Muscle of leg (tissue), 3 donors: ENCODE measurements at regions not wholly inside any gene's neighbourhood (a gene's known extent, or its start where the extent isn't known, plus 50 kb on each side); places are given as distances from the start of the nearest gene placed in this dataset.
A peak's percentile ranks its signal among the peaks of the same experiment; 100 is the strongest.

ENCODE experiments used
- DNase-seq: peaks from one replicate; pipeline ENCODE4 v3.0.0; 2013
- H3K27ac ChIP-seq: one replicate; pipeline ENCODE4 v1.5.1; 2013; ENCODE audit warnings: mild to moderate bottlenecking, low read length, control low read depth
- H3K27me3 ChIP-seq: one replicate; pipeline ENCODE4 v1.6.1; 2013; ENCODE audit warnings: low read length; ENCODE audit not compliant: control insufficient read depth, insufficient read depth
- H3K36me3 ChIP-seq: one replicate; pipeline ENCODE4 v1.6.1; 2013; ENCODE audit warnings: low read length; ENCODE audit not compliant: control insufficient read depth, insufficient read depth
- H3K4me1 ChIP-seq: one replicate; pipeline ENCODE4 v1.6.1; 2013; ENCODE audit warnings: low read length; ENCODE audit not compliant: control insufficient read depth, insufficient read depth
- H3K4me3 ChIP-seq: one replicate; pipeline ENCODE4 v1.5.1; 2013; ENCODE audit warnings: low read length, control low read depth
- H3K9me3 ChIP-seq: replicated peaks from 2 replicates; pipeline ENCODE4 v1.6.1; 2013; ENCODE audit warnings: low read depth, low read length; ENCODE audit not compliant: control insufficient read depth
- WGBS: methylation state at CpG from one replicate; pipeline ENCODE4 v1.1.5; 2013; ENCODE audit warnings: missing lambda C conversion rate; ENCODE audit not compliant: insufficient coverage; 5-methylcytosine and 5-hydroxymethylcytosine counted together

DNA sequence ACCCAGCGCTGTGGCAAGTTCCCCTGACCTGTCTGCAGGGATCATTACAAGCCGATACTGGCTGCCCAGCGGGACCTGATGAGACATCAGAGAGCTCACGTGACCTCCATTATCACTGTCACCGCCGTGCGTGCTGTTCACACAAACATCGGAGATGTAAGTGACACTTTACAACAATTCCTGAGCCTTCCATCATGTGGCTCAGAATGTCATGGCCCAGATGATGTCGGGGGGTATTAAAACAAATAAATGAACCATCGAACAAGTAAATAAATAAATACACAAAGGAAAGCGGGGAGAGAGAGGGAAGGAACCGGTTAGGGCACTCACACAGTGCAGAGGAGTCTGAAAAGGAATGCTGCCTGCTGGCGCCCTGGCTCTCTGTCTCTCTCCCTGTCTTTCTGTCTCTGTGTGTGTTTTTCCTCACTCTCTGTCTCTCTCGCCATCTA is 195.1 kb downstream of the BMP7 start:
- H3K36me3 ChIP-seq: no peaks in the 10 kb centered on the region
- H3K4me1 ChIP-seq: no peaks in the 10 kb centered on the region
- 11% methylated on average over 6 of the region's 14 CpGs for WGBS
- no peaks in the 10 kb centered on the region for H3K9me3 ChIP-seq
- H3K27me3 ChIP-seq: peaks cover 48% of the 10 kb centered on the region
- H3K27ac ChIP-seq: no peak overlapping the region
- no peak overlapping the region for H3K4me3 ChIP-seq
- DNase-seq: no peak

DNA sequence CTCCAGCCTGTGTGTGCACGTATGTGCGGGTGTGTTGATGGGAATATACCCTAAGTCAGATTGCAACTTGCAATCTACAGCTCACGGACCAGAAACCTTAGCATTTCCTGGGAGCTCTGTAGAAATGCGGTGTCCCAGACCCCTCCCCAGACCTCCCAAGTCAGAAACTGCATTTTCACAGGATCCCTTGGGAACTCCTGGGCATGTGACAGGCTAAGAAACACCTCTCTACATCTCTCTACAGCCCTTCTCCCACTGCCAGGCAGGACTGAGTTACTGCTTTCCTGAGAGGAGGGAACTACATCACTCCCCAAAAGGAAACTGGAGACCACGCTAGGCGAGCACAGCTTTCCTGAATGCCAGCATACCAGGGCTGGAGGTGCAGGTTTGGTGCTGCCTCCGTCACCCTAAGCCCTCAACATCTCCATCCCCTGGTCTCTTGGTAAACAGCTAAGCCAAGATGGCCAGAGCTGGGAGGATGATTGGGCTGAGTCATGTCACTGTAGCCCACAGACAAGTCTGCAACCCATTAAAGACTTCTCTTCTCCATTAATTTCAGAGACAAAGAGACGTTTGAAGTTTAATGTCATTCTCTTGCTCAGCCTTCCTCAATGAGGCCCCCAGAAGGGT is 194.4 kb downstream of the BMP7 start:
- H3K27me3 ChIP-seq: peaks cover 40% of the 10 kb centered on the region
- no peaks in the 10 kb centered on the region for H3K9me3 ChIP-seq
- no peak overlapping the region for H3K4me3 ChIP-seq
- H3K27ac ChIP-seq: no peak overlapping the region
- no peak for DNase-seq
- WGBS: 28% methylated on average over 4 of the region's 8 CpGs
- H3K4me1 ChIP-seq: no peaks in the 10 kb centered on the region
- no peaks in the 10 kb centered on the region for H3K36me3 ChIP-seq

DNA sequence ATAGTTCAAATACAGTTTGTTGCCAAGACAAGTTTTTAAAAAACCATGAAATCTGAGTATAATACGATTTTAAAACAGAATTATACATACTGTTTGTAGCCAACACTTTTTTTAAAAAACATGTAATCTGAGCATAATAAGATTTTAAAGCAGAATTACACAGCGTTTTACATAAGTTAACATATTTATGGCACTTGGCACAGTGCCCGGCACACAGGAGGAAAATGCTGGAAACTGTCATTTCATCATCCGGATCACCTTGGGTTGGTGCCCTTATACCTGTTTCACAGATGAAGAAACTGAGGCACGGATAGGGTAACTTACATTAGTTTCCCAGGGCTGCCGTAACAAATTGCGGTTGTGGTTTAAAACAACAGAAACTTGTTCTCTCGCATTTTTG is 193.0 kb downstream of the BMP7 start:
- Histone ChIP-seq H3K27ac (no peak overlapping the region), H3K9me3 (peaks cover 3% of the 10 kb centered on the region), H3K4me1 (no peaks in the 10 kb centered on the region), H3K27me3 (peaks cover 38% of the 10 kb centered on the region), H3K4me3 (no peak overlapping the region), H3K36me3 (no peaks in the 10 kb centered on the region)
- no peak for DNase-seq
- 75% methylated on average over 6 of the region's 8 CpGs for WGBS

GRCh38 chr20:57074386-57074785 is 192.1 kb downstream of the BMP7 start:
- peaks cover 9% of the 10 kb centered on the region for H3K9me3 ChIP-seq
- no peak overlapping the region for H3K4me3 ChIP-seq
- H3K36me3 ChIP-seq: no peaks in the 10 kb centered on the region
- no peak overlapping the region for H3K27ac ChIP-seq
- H3K4me1 ChIP-seq: no peaks in the 10 kb centered on the region
- WGBS: 90% methylated on average over 4 of the region's 12 CpGs
- peaks cover 34% of the 10 kb centered on the region for H3K27me3 ChIP-seq
- DNase-seq: no peak

DNA sequence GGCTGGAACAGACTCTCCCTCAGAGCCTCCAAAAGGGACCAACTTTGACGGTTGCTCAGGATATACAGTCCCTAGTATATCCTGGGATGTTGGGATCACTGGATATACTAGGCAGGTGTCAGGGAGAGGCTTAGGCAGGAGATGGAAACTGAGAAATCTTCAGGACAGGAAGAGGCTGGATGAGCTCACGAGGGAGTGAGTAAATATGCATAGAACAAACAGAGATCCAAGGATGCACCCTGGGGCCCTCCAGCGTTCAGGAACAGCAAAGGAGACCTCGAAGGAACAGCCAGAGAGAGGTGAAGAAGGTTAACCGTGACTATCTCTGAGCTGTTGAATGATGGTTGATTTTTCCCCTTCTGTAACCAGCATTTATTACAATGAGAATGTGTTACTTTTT is 191.3 kb downstream of the BMP7 start:
- H3K9me3 ChIP-seq: peaks cover 13% of the 10 kb centered on the region
- H3K27ac ChIP-seq: no peak overlapping the region
- no peak overlapping the region for H3K4me3 ChIP-seq
- DNase-seq: no peak
- H3K36me3 ChIP-seq: no peaks in the 10 kb centered on the region
- WGBS: 78% methylated on average over 3 of the region's 5 CpGs
- H3K4me1 ChIP-seq: no peaks in the 10 kb centered on the region
- peaks cover 29% of the 10 kb centered on the region for H3K27me3 ChIP-seq

DNA sequence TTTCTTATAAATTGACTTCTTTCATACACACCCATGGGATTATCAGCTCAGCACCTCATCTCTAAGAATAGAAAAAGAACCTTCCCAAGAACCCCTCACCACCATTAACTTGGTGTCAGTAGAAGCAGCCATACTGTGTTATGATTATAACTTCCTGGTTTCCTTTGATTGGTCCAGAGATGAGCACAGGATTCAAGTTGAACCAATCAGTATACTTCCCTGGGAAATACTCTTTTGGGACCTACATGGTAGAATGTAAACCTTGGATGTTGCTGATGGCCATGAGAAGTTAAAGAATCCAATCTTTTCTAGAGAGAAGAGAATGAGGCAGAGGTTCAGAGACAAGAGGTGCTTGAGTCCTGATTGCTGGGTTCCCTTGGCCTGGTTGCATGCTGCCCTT is 190.8 kb downstream of the BMP7 start:
- H3K4me1 ChIP-seq: no peaks in the 10 kb centered on the region
- H3K9me3 ChIP-seq: peaks cover 13% of the 10 kb centered on the region
- no peak overlapping the region for H3K27ac ChIP-seq
- peaks cover 25% of the 10 kb centered on the region for H3K27me3 ChIP-seq
- H3K4me3 ChIP-seq: no peak overlapping the region
- DNase-seq: no peak
- H3K36me3 ChIP-seq: no peaks in the 10 kb centered on the region

GRCh38 chr20:57076152-57076652 is 190.2 kb downstream of the BMP7 start:
- H3K27ac ChIP-seq: no peak overlapping the region
- peaks cover 13% of the 10 kb centered on the region for H3K9me3 ChIP-seq
- 80% methylated on average over 11 of the region's 11 CpGs for WGBS
- peaks cover 20% of the 10 kb centered on the region for H3K27me3 ChIP-seq
- H3K36me3 ChIP-seq: no peaks in the 10 kb centered on the region
- no peak for DNase-seq
- no peak overlapping the region for H3K4me3 ChIP-seq
- no peaks in the 10 kb centered on the region for H3K4me1 ChIP-seq

DNA sequence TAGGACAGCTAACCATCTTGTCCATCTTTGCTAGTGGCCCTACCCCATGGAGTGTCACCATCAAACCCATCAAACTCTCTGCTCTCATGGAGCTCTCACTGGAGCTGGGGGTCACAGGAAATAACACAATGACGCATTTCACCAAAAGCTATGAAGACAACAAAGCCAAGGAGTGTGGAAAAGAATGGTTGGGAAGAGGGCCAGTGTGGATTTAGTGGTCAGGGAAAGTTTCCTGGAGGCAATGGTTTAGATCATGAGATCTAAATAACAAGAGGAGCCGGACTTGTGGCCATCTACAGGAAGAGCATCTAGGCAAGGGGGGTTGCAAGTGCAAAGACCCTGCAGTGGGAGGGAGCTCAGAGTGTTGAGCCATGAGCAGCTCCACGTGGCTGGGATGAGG is 189.5 kb downstream of the BMP7 start:
- Histone ChIP-seq H3K9me3 (peaks cover 13% of the 10 kb centered on the region), H3K36me3 (no peaks in the 10 kb centered on the region), H3K27me3 (peaks cover 13% of the 10 kb centered on the region), H3K4me1 (no peaks in the 10 kb centered on the region), H3K4me3 (no peak overlapping the region), H3K27ac (no peak overlapping the region)
- DNase-seq: no peak
- 71% methylated on average over 2 of the region's 3 CpGs for WGBS

- WGBS: no CpG with 5 or more reads among the region's 1 CpG
- Histone ChIP-seq H3K9me3 (peaks cover 13% of the 10 kb centered on the region), H3K4me1 (no peaks in the 10 kb centered on the region), H3K36me3 (no peaks in the 10 kb centered on the region), H3K27ac (no peak overlapping the region), H3K27me3 (peaks cover 2% of the 10 kb centered on the region), H3K4me3 (no peak overlapping the region)
- DNase-seq: no peak
These were observed 188.3 kb downstream of the BMP7 start for GRCh38 chr20:57078116-57078515.

DNA sequence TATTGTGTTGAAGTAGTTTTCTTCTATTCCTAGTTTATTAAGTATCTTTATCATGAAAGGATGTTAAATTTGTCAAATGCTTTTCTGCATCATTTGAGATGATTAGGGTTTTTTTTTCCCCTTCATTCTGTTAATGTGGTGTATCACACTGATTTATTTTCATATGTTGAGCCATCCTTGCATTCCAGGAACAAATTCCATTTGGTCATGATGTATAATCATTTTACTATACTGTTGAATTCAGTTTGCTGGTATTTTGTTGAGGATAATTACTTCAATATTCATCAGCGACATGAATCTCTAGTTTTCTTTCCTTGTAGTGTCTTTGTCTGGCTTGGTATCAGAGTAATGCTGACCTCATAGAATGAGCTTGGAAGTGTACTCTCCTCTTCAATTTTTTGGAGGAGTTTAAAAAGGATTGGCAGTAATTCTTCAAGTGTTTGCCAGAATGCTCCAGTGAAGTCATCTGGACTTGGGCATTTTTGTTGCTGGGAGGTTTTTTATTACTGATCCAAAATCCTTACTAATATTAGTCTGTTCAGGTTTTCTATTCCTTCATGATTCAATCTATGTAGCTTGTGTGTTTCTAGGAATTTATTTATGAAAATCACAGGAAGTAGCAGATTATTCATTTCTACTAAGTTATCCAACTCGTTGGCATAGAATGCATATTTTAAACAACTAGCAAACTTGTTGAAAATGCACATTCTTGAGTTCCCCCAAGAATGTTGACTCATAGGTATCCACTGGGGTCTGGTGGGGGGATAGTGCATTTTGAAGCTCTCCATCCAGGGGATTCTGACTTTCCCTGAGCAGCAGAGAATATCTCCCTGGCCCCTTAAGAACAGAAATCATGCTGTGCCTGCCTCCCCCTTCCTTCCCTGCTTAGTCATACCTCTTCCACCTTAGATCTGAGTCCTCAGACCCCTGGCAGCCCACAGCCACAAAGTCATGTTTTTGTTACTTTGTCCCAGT is 187.1 kb downstream of the BMP7 start:
- H3K9me3 ChIP-seq: peaks cover 13% of the 10 kb centered on the region
- no peaks in the 10 kb centered on the region for H3K36me3 ChIP-seq
- peaks cover 2% of the 10 kb centered on the region for H3K27me3 ChIP-seq
- WGBS: no CpG with 5 or more reads among the region's 2 CpGs
- no peak overlapping the region for H3K27ac ChIP-seq
- no peaks in the 10 kb centered on the region for H3K4me1 ChIP-seq
- no peak overlapping the region for H3K4me3 ChIP-seq
- peak; percentile 9 for DNase-seq
